ENCODE measurements at regions not wholly inside any gene's neighbourhood (a gene's known extent, or its start where the extent isn't known, plus 50 kb on each side); places are given as distances from the start of the nearest gene placed in this dataset.

GRCh38 chr5:135651156-135651555, 72.4 kb upstream of the CXCL14 start:
- TF ChIP-seq CTCF (IDR thresholded peaks at IDR 0.05), result no peak
- no peak for TF ChIP-seq REST (IDR thresholded peaks at IDR 0.05; ENCODE audit: insufficient read depth in 1 of 2, low read depth in 2 of 2, low read length in 1 of 2)
- TF ChIP-seq POLR2AphosphoS5 (IDR thresholded peaks at IDR 0.05; ENCODE audit: low read depth, low read length), result no peak
- no peak for TF ChIP-seq TCF7L2 (IDR thresholded peaks at IDR 0.05; ENCODE audit: low read depth, low read length)

Data from Panc1 (cell line).